COLO829 (cell line): ENCODE measurements at regions not wholly inside any gene's neighbourhood (a gene's known extent, or its start where the extent isn't known, plus 50 kb on each side); places are given as distances from the start of the nearest gene placed in this dataset.

Experiments used
- DNase-seq: peaks from one replicate; pipeline ENCODE4 v3.0.0; 2012; ENCODE audit warnings: low spot score

DNA sequence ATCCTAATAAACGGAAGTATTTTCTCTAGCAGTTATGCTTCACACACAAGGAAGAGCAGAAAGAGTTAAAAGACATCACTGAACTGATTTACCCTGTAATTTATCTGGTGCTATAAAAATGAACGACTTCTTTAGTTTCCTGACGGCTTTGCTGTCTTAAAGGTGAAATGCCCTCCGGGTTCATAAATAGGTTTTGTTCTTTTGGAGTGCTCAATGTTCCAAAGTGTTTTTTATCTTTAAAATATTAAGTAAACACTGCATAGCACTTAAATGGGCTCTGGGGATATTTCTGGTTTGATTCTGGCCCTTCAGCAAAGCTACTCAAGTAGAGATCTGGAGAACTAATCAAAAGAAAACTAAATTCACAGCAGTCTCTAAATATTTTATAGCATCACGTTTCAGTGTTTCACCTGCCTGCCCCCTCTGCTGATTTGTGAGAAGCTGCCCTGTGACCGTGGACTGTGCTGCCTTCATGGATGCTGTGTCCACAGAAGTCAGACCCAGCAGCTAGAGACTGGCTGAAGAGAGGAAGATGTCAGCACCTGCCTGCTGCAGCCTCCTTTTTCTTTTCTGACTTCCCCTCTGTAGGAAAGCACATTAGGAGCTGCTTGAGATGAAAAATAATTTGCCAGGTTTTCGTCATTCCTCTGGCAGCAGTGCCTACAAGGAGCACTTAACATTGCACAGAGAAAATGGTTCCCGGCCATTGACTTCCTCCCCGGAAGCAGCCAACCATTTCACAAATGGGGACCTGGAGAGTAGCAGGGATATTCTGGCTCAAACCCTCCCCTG, 205.1 kb upstream of the FSCB start:
- DNase-seq = no peak

DNA sequence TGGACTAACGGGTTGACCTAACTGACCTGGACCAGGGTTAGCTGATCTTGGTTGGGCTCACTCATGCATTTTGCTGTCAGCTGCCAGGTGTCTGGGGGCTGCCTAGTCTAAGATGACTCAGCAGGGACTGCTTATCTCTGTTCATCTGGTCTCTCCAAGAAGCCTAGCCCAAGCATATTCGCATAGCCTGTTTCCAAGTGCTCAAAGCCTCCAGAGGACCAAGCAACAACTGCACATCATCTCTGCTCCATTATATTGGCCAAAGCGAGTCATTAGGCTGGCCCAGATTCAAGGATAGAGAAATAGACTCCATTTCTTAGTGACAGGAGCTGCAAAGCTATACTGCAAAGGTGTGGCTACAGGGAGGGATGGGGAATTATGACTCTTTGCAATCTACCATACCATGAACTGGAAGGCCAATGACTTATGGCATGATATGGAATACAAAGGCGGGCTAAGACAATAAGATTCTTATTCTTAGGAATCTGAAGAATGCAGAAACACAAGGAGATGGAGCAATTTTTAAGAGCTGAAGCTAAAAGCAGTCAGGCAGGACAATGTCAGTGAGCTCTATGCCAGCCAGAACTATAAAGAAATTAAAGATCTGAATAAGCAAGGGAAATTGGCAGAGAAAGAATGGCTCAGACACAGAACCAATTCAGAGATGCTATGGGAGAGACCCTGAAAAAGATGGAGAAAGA, 194.6 kb upstream of the FSCB start:
- no peak for DNase-seq

DNA sequence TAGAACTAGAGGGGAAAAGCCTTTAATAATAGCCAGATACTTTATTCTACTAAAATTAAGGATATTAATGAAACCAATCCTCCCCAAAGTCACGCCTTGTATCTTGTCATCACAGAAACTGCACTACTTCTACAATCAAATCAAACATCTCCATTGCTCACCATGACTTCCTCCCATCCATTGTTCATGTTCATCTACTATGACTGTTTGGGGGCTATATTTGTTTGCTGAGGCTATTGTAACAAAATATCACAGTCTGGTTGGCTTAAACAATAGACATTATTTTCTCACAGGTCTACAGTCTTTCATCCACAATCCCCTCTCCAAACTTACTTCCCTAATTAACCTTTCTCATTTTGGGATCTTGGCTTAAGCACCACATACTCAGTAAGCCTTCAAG, 193.6 kb upstream of the FSCB start:
- DNase-seq = no peak

DNA sequence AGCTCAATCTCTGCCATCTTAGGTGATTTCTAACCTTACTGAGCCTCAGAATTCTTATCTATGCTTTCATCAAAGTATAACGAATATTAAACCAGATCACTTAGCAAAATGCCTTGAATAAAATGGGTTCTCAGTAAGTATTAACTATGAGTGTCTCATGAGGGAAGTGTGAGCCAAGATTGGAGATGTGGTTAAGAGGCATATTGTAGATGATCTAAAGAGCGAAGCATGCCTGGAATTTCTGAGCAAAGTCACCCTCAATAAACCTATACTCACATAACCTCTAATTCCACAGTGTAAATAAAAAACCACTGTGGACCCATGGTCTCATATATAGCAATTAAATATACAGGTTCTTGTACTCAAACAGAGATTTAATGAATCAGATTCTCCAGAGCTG, 193.1 kb upstream of the FSCB start:
- no peak for DNase-seq

DNA sequence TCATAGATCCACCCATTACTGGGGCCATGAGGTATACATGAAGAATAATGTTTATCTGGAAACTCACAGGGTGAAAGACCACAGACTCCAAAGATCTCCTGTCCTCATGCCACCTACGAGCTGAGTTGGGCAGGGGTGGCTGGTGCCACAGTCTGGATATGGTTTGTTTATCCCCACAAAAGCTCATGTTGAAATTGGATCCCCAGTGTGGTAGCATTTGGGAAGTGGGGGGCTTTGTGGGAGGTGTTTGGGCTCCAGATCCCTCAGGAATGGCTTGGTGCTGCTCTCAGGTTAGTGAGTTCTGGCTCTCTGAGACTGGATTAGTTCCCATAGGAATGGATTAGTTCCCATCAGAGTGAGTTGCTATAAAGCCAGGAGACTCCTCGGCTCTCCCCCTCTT, 192.3 kb upstream of the FSCB start:
- no peak for DNase-seq

DNA sequence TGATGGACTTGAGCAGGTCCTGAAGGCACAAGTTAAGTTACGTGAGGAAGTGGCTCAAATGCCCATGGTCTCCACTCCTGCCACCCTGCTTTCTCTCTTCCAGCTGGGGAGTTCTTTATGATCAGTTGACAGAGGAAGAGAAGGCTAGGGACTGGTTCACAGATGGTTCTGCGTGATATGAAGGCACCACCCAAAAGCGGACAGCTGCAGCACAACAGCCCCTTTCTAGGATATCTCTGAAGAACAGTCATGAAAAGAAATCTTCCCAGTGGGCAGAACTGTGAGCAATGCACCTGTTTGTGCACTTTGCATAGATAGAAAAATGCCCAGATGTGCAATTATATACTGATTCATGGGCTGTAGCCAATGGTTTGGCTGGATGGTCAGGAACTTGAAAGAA, 162.4 kb upstream of the FSCB start:
- no peak for DNase-seq

DNA sequence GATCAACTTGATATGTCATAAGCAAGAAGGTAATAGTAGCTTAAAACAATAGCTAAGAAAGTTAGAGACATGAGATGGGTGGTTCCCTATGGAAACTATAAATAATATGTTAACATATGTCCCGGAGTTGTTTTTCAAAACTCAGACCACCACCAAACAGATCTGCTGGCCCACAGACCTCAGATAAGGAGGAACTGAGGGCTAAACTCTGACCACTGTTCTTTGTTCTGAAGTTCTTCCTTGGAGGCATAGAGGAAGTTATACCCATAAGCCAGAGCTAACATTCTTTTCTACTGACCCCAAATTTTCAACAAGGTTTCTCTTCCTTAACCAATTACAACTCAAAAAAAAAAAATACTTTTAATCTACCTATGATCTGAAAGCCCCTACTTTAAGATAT, 156.1 kb upstream of the FSCB start:
- no peak for DNase-seq

DNA sequence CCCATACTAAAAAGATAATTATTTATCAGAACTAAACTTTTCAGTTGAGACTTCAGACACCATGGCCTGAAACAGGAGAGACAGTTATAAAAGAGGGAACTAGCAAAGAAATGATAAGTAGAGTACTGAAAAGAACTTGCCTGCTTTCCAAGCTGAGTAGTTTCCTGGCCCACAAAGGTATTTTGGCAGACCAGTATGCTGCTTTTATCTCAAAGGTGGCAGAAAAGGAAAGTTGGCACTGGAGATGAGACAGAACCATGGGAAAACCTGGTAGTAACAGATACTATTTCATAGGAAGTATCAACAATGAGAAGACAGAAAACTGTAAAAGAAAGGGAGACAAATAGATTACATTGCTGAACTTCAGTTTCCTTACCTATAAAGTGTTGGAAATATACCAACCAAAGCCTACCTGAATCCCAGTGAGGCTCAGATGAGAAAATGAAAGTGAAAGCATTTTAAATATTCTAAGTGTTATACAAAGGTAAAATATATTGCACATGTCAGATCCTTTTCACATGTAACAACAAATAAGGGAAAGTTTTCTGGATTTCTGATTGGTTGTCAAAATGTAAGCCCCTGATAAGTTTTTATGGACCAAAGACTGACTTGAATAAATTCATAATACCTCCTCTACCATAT, 155.3 kb upstream of the FSCB start:
- no peak for DNase-seq

DNA sequence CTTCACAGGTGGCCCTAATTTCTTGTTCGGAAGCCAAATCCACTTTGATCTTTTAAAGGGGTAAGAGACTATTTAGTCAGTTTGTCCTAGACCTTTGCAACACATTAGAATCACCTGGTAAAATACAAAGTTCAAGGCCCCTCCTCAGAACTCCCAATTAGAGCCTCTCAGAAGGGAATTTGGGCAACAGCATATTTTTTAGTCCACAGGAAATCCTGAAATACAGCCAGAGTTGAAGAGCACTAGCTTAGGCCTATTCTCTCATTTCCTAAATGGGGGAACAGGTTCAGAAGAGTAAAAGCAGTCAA, 151.3 kb upstream of the FSCB start:
- no peak for DNase-seq

DNA sequence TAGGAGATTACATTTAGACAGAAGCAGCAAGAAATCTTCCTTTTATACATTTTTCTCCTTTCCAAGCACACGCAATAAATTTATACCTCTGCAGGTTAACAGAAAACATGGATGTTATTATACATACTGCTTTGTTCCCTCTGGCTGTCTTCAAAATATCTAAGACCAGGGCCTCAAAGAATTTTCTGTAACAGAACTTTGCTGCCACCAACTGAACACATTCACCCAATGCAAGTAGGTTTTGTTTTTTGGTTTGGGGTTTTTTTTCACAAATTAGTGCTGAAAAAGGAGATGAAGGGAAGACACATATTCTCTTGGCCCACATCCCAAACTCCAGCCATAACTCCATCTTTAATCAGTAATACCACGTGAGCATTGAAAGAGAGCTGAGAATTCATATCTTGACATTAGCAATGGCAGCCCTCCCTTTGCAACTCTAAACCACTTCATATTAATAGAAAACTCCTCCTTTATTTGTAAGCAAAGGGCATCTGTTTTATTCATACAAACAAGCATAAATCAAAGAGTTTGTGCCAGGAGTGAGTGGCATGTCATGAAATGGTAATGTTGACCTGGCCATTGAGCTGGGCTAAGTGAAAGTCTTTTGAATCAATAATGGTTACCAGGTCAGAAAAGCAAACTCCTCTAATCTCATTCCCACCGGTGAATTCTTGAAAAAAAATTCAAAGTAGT, 150.8 kb upstream of the FSCB start:
- peak; percentile 20 for DNase-seq

DNA sequence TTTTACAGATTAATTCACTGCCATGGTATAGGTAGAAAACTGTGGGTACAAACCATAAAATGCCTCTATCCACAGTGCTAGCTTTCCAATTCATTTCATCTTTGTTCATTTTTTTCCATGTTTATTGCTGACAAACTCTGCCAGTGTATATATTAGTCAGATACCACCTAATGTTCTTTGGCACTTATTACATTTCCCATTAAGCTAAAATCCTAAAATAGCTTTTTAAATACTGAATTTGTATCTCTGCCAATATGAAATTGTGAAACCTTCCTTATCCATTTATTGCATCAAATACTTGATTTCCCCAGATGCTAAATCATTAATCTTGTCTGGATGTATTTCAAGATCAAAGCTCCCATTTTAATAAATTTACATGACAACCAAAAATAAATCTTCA, 150.1 kb upstream of the FSCB start:
- no peak for DNase-seq

DNA sequence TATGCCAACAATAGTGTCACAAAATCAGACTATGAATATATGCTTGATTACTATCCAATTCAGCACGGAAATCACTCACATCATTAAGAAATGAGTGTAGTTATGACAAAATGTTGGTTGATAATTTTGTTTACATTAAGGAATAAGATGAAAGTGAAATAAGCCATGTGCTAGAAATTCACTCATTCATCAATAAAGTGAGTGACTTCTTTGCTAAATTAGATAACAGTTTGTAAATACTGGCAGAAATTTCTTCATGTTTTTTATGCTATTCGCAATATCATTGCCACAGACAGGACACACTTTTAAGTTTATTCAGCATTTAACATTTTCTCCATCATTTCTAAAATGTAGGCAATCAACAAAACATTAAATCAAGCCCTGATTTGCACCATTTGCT, 147.5 kb upstream of the FSCB start:
- no peak for DNase-seq

DNA sequence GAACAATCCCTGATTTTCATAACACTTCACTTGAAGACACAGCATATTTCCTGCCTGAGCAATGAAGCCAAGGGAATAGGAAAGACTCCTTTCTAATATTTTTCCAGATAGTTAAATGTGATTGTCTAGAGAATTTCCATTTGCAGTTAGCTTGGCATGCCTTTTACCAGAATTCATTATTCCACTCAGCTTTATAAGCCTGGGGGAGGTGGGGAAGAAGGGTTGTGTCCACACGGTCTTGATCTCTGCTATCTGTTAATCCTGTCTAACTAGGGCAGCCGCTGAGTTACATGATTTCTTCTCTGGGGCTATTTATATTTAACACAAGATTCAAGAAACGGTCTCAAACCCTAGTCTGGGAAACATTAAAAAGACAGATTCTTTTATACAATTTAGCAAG, 146.6 kb upstream of the FSCB start:
- no peak for DNase-seq

DNA sequence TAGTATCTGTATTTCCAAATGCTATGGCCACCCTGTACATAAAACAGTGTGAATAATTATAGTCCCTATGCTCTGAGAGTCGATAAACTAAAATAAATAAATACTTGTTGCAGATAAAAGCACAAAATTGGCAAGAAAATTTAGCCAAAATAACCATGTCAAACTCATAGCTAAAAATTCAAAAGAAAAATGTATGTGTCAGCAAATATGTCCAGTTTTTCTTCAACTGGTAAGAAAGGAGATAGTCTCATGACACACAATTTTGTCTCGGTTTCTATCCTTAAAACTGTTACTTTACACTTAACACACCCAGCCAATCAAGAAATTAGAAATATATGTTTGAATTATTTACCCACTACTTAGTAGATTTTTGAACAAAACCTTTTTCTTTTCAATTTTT, 145.6 kb upstream of the FSCB start:
- DNase-seq = no peak

DNA sequence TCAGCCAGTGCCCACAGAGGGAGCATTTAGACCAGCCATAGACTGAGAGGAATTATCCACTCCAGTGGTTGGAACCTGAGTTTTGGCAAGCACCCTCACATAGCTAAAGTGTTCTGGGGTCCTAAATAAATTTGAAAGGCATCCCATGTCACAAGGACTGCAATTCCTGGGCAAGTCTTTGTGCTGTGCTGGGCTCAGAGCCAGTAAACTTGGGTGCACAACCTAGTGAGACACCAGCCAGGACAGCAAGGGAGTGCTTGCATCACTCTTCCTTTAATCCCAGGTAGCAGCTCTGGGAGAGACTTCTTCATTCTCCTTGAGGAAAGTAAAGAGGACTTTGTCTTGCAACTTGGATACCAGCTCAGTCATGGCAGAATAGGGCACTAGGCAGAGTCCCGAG, 142.0 kb upstream of the FSCB start:
- no peak for DNase-seq

DNA sequence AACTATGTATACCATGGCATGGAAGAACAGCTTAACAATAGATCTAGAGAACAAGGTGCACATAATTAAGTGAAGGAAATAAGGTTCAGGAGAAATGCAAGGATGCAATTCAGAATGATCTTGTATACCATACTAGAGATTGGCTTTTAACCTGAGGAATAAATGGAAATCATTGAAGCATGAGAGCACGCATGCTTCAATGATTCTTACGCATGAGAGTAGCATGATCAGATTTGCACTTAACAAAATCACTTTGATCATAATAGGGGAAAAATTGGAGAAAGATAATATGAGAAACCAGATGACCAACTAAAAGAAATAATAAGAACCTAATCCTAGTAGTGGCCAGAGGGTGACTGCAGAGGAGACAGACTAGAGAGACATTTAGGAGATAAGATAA, 133.3 kb upstream of the FSCB start:
- DNase-seq = no peak

DNA sequence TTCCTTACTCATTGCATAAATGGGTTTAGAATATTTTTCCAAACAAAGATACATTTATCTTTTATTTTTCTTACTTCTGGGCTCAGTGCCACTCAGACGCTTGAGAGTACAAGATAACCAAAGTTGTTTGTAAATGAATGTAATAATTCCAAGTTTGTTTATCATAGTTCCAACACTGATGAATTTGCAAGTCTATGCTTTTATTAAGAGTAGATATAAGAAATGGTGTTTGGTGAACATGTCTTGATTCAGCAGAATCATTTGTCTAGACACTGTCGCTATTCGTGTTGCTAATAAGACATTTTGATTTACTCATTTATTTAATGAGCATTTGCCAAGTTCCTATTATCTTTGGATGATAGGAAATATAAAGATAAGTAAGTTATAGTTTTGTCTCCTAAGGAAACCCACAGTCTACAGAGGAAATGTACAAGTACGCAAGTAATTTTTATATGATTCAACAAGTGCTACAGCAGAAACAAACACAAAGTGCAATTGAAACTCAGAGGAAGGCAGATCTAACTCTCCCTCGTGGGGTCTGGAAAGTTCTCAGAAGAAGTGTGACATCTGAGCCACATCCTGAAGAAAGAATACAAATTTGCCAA, 132.8 kb upstream of the FSCB start:
- DNase-seq = no peak

DNA sequence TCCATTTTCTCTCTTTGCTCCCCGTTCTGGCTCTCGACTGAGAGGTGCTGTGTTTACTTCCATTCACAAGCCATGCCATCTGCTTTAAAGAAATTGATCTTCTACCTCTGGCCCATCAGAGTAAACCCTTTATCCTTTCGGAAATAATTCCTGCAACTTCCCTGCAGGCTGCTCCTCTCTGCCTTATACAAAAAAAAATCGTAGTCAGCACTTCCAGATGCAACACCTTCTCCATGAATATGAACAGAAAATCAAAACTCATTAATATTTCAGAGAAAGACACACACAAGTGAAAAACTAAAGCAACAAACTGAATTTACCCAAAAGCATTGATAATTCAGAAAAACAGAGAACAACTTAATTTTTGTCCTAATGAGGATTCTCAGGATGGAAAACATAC, 127.6 kb upstream of the FSCB start:
- DNase-seq = no peak

DNA sequence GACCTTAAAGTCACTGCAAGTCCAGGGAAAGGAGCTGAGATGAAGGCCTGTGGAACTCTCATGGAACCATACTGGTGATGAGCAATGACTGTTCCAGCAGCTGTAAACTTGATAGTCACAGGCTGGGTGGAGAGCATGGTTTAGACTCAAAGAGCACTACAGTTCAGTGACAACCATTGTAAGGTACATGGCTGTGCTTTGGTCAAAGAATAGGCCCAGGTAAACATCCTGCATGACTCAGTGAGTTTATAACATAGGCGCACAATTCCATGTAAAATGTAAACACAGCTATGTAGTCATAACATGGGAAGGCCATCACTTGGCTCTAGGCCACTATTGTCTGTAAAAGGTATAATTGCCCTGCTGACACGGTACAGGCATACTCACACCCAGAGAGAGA, 119.3 kb upstream of the FSCB start:
- no peak for DNase-seq

DNA sequence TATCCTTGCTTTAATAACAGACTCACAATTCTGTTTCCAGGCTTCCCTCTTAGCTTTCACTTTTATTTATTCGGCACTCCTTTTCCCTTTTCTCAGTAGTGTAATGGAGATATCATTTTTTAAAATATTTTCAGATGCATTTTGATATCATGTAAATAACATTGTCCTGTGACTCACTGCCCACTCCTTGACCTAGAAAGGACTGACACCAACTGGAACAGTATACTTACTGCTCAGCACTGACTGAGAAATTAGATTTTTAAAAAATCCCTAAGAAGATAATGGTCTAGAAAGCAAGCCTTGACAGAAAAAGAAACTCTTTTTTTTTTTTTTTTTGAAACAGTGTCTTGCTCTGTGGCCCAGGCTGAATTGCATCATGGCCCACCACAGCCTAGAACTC, 118.0 kb upstream of the FSCB start:
- DNase-seq = no peak

DNA sequence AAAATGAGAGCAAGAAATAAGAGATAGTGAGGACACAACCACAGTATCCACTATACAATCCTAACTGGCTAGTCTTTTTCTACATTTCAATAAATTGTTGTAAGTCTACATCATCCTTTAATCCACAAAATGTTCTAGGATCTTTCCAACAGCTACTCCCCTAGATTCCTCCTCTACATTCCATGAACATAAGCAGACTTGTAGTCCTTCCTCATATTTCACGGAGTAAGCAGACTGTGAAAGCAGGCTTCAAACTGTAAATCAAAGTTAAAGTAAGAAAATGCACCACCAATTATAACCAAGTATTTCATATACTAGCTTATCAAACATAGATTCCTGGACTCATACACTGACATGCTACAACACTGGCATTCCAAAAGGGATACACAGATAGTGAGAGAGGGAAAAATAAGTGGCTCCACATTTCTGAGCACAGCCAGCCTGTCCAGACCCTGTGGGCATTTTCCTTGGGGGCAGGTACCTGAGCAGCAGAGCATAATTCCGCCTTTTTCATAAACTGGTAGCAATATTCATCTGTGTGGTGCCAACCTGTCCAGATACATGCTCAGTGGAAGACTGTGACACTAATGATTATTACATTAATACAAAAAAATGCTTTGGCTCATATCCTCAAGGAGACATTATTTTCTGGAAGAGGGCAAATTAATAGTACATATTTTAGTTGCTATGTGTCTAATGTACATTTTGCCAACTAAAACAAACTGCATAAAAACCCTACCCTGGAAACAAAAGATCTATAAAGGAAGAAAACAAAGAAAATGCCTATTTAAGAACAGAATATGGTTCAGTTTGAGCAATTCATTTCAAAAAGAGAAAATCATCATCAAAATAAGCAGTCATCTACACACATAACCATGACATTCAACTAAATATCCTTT, 113.3 kb upstream of the FSCB start:
- DNase-seq = no peak

DNA sequence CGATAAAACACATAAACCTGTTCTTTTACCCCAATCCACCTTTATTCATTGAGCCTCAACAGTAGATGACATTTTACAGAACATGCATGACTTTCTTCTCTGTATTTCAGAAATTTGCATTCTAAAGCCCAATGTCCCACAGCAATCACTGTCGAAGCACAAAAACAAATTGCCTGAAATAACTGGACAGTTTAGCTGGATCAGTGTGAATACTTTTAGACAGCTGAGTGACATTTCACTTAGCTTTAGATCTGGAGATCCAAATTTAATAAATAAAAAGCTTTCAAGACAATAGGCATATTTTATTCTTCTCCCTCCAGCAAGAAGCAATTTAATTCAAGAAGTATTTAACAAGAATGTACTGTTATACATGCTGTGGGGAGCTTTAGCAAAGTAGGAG, 109.1 kb upstream of the FSCB start:
- no peak for DNase-seq
